ENCODE measurements at regions not wholly inside any gene's neighbourhood (a gene's known extent, or its start where the extent isn't known, plus 50 kb on each side); places are given as distances from the start of the nearest gene placed in this dataset.
"Not testable (repeated sequence)": the region's sequence is repeated elsewhere in the genome, so short reads cannot be mapped to it uniquely, and the experiment has no call there.

DNA sequence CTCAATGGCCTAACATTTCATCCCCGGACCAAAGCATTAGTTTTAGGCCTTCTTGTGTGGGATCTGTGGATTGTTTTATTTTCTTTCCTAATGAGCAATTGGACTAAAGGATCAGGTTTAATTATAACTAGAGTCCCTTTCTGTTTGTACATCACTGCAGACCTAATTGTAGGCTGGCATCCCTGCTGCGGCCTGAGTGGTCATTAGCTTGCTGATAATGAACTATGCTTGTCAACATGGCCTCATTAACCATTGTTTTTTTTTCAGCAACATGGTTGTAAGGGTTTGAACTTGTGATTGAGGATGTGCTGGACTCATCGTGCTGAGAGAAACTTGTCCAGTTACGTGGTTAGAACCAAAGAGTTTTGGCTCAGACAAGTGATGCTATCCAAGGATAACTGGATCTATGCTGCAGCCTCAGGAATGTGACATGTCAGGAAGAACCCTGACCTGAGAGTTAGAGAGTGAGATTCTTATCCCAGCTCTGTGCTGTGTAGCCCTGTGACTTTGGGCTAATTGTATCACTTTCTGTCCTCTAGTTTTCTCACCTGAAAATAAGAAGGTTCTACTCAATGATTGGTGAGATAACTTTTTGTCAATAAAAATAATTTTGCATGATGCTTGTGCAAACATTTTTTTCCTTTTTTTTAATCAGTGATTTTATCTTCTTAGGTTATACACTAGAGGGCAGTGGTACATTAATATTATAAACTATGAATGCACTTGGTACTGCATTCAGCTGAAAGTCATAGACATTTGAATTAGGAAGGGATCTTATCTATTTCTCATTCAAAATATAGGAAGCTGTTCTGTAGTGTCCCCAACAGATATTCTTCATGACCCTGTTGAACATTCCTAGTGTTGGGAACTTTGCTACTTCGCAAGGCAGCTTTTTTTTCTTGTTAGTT is 140.9 kb downstream of the RNF144B start:
- DNase-seq, result no peak

DNA sequence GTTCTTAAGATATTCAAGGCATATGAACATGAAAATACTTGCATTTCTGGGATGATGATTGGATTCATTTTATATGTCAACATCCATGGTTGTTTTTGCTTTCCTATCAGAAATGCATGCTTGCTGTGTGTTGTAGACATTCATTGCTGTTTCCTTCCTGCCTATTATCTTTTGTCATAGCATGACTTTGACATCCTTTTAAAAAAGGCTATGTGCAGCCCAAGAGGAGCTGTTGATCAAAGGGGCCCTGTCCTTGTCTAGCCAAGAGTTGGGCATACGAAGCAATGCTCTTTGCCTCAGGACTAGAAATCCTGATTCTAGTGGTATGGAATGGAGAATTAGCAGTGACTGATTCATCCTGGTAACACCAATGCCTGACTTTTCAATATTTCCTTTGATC is 143.1 kb downstream of the RNF144B start:
- no peak for DNase-seq

DNA sequence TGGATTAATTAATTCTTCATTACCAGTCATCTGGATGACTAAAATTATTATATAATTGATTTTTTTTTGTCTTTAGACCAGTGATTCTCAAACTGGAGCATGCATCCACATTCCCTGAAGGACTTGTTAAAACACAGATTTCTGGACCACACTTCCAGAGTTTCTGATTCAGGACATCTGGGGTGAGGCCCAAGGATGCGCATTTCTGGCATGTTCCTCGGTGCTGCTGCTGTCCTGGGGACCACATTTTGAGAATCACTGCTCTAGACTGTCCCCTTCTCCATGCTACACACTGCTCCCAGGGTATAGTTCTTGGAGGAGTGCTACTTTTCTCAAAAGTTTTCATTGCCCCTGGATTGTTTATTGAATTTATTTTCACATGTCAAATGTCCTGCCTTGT is 145.0 kb downstream of the RNF144B start:
- DNase-seq, result no peak

DNA sequence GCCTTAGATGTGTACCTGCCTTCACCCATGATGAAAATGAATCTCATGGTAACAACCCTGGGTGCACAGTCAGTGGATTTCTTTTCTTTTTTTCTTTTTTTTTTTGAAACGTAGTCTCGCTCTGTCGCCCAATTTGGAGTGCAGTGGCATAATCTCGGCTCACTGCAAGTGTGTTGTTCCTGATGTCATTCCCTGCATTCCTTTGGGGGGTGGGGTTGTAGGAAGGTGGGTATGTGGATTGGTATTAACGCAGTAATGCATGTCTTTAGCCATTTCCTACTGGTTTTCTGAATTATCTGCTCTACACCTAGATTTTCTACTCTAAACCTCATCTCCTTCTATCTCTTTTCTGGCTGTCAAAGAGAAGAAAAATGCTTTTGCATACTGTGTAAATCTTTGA is 146.6 kb downstream of the RNF144B start:
- no peak for DNase-seq

DNA sequence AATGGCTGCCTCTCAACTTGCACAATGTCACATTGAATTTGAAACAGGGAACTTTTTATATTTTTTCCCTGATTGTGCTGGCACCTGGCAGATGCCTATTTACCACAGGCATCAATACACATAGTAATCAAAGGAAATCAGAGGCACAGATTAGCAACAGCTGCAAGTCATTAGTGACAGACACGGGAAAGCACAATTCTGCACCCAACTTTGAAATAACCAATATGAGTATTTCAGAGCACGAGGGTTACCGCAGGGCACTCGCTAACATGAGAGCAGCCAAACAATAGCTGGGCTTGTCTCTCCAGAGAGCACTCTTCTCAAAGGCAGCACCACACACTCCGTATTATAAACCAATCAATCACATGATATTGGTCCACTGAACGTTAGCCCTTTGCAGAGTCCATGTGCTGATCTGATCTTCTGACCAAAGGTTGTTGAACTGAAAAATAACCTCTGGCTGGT is 149.5 kb downstream of the RNF144B start:
- no peak for DNase-seq

DNA sequence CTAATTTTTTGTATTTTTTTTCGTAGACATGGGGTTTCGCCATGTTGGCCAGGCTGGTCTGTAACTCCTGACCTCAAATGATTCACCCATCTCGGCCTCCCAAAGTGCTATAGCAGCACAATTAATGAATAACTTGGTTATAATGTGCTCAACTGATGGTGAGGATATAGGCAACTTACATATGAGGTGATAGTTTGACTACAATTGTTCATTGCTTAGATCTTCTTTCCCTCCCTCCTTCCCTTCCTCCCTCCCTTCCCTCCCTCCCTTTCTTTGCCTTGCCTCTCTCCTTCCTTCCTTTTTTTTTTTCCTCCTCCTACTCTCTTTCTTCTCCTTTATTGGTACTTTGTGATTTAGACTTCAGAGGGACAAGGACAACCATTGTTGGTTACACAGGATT is 151.2 kb downstream of the RNF144B start:
- DNase-seq, result no peak

DNA sequence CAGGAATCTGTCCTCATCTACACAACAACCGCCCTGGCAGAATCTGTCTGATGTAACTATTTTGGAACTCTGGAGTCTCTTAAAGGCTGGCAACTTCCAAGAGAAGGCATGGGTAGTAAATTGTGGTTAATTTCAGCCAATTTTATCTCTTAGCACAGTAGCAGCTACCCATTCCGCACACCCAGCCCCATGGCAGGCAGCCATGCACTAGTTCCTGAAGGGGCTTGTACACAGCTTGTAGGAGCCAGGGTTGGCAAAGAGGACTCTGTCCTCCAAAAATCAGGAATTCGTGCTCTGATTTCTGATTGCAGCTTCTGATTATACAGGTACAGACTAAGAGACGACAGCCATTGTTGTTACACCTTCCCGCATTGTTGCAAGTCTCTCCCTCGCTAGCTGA is 155.9 kb downstream of the RNF144B start:
- no peak for DNase-seq

DNA sequence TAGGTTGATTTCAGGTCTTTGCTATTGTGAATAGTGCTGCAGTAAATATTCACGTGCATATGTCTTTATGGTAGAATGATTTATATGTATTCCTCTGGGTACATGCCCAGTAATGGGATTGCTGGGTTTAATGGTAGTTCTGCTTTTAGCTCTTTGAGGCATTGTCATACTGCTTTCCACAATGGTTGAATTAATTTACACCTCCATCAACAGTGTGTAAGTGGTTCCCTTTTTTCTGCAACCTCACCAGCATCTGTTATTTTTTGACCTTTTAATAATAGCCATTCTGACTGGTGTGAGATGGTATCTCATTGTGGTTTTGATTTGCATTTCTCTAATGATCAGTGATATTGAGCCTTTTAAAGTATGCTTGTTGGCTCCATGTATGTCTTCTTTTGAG is 158.0 kb downstream of the RNF144B start:
- not testable (repeated sequence) for DNase-seq

DNA sequence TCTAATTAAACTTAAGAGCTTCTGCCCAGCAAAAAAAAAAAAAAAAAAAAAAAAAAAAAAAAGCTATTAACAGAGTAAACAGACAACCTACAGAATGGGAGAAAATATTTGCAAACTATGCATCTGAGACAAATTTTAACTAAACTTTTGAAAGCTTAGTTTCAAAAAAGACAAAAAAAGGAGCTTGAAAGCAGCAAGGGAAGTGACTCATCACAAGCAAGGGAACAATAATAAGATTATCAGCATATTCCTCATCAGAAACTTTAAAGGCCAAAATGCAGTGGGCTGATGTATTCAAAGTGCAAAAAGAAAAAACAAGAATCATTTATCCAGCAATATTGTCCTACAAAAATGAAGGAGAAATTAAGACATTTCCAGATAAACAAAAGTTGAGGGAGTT is 158.6 kb downstream of the RNF144B start:
- DNase-seq, result no peak

DNA sequence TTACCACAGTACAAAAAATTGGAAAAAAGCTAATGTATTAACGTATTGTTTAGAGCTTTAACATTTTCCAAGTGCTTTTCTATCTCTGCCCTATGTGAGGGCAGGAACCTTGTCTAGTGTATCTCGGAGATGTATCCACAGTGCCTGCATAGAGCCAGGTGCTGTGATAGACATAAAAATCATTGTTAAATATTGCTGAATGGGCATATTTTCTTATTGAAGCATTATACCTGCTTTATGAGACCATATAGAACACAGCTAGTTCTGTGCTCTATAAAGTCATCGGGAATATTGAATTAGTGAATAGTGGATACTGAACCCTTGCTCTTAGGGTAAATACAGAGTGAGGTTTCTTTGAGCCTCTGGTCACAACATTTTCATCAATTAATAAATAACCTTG is 163.0 kb downstream of the RNF144B start:
- DNase-seq, result no peak

DNA sequence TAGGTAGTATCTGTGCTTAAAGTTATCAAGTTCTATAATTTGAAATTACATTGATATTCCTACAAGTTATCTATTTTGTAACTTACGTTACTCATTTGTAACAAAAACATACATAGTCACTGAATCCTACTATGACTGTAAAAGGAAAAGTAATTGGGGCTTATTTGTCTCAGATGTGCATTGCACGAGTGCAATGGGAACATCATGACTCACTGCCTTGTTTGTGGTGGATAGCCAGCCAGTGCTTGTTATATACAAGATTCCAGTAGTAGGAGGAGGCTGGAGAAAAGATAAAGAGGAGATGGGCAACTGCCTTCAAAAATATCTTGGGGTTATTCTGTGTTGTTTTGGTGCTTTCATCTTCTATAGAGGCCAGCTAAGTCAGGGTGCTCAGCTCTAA is 164.1 kb downstream of the RNF144B start:
- DNase-seq, result no peak

DNA sequence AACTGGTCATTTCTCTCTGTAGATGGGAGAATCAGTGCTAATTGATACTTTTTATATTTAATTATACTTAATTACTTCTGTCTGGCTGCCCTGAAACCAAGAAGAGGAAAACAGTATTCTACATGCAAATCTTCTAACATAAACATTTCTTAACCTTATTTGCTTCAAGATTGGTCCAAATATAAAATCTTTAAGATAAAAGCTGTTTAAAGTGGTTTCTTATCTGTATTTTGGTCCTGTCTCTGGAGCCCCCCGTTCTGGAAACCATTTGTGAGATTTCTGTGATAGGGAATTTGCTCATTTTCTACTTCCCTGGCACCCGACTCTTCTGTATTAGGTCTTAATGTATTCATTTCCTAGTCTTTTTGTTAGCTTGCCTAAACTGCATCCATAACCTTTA is 168.6 kb downstream of the RNF144B start:
- DNase-seq, result no peak

DNA sequence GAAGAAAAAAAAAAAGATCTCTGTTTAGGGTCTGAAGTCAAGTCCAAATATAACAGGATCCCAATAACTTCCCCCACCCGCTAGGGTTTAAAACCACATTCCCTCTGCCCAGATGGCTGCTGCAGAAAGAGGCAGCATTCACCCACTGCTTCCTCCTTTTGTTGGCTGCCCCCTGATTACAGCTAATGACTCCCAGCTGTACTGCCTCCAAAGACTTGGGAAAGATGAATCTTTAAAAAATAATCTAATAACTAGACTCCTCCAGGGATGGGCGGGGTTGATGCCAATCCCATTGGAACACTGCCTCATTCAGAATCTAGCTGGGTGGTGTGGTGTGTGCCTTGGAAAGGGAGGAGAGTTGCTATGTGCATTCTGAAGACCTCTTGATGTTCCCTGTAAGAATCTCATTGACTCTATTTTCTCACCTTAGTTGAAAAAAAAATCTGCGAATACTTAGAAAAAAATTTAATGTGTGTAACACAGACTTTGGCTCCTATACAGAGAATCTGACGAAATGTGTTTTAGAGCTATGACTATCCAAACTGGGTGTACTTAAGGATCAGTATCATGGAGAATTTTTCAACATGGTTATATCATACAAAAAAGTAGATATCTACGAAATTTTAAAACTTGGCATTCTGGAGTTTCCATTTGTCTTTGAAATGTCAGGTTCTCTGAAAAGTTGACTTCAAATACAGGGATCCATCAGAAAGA is 174.0 kb downstream of the RNF144B start:
- DNase-seq, result no peak

DNA sequence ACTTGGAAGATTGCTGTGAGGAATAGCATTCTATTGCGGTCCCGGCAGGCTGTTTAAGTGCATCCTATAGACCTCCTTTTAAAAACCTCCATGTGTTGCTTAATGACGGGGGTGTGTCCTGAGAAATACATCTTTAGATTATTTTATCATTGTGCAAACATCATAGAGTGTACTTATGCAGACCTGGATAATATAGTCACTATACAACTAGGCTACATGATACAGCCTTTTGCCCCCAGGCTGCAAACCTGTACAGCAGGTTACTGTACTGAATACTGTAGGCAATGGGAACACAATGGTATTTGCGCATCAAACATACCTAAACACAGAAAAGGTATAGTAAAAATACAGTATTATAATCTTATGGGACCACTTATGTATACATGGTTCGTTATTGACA is 175.6 kb downstream of the RNF144B start:
- no peak for DNase-seq

DNA sequence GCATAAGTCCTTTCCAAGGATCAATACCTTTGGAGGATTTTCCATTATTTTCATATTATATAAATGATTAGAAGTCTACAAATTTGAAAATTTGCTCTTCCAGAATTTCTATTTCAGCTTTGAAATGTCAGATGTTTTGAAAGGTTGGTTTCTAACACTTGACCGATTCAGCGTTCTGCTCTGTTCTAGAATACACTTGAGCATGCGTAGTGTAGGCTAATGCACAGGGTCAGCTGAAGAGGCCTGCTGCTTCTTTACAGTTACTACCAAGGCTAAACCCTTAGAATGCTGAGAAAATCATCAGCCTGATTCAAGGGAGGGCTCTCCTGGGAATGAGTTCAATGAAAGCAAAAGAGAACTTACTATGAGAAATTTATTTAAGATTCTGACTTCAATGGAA is 177.6 kb downstream of the RNF144B start:
- DNase-seq, result no peak

DNA sequence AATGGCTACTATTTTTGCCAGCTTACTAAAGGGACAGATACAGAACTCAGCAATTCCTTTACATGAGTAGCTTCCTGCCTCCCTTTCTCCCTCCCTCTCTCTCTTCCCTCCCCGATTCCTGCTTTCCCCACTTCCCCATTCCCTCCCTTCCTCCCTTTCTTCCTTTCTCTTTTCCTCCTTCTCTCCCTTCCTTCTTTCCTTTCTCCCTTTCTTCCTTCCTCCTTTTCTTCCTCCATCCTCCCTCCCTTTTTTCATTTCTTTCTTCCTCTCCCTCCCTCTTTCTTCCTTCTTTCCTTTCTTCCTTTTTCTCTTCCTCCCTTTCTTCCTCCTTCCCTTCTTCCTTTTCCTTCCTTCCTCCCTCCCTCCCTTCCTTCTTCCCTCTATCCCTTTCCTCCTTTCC is 178.1 kb downstream of the RNF144B start:
- DNase-seq, result no peak

DNA sequence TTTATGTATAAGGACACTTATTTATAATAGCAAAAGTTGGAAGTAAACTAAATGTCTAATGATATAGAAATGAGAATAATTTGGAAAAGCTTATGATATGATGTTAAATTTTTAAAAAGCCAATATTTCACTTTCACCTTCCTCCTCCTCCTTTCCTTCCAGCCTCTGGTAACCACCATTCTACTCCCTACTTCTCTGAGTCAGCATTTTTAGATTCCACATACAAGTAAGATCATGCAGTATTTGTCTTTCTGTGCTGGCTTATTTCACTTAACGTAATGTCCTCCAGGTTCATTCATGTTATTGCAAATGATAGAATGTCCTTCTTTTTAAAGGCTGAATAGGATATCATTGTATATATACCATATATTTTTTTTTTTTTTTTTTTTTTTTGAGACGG is 180.2 kb downstream of the RNF144B start:
- no peak for DNase-seq

DNA sequence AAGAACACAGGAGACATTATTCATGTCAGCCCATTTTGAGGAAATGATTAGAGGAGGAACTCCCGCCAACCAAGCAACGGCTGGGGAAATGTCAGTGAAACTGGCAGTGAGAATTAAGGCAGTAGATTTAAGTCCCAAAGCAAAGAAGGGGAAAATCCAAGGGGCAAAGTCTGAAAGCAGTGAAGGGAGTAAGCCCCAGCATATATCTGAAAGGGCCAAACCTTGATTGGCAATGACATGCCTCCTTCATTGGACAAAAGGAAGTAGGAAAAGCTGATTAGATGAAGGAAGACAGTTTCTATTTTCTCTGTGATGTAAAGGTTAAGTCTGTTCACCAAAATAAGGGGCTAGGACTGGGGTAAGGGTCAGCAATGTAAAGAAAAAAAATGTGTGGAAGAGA is 190.3 kb downstream of the RNF144B start:
- no peak for DNase-seq

DNA sequence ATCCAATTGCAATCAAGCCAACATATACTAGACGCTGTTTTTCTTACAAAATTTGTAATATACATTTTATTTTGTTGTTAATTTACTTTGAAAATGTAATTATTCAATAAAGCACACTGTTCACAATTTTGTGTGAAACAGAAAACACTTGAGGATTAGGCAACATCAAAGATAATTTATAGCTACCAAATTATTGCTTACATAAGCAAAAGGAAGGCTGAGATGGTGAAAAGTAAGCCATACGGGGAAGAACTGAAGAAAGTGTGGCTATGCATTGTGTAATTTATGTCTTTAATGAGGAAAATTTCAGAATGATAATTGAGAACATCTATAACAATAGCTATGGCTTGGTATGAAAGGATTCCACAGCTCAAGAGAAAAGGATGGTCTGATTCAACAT is 192.0 kb downstream of the RNF144B start:
- no peak for DNase-seq

DNA sequence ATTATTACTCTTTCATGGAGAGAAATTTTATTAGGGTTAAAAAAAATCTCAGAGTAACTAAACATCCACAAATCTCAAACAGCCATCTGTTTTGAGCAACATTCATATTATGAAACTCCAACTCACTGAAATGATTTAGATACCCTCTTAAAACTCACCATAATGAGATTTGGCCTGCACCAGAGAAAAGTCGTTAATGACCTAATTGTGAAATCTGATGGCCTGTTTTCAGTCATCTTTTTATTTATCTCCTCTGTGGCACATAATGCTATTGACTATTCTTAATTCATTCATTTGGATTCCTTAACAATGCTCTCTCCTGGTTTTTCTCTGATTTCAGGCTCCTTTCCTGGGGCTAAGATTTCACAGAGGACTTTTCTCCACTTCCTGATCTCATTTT is 192.7 kb downstream of the RNF144B start:
- no peak for DNase-seq

DNA sequence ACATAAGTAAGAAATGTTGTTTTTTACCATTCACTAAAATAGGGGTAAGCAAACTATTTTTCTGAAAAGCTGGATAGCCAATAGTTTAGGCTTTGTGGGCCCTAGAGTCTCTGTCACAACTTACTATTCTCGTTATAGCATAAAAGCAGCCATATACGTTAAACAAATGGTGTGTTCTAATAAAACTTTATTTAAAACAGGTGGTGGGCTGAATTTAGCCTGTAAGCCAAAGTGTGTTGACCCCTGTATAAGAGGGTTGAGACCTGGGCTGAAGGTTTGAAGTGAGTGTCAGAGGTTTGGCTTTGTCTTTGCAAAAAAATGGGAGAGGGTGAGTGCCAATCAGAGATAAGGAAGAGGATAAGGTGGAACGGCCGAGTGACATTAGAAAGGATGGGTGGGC is 197.2 kb downstream of the RNF144B start:
- no peak for DNase-seq

DNA sequence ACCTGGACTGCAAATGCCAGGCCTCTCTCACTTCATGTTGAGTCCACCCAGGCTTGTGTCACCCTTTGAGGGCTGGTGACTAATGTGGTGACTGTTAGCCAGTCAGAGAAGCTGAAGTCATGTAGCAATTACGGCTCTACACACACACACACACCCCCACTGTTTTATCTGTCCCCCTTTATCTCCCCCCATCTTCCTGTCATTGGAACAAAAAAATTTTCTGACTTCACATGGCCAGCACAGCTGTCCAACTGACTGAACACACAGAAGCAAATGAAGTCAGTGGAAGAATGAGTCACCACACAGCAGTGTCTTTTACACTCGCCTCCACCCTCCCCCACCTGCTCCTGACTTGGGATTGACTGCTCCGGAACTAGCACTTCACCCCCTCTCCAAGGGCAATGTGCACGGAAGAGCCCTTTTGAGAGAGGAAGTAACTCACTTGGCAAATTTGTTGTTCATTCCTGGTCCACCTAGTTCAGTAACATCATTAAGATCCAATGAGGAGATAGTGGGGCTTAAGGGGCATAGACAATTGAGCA is 198.0 kb downstream of the RNF144B start:
- DNase-seq, result no peak

DNA sequence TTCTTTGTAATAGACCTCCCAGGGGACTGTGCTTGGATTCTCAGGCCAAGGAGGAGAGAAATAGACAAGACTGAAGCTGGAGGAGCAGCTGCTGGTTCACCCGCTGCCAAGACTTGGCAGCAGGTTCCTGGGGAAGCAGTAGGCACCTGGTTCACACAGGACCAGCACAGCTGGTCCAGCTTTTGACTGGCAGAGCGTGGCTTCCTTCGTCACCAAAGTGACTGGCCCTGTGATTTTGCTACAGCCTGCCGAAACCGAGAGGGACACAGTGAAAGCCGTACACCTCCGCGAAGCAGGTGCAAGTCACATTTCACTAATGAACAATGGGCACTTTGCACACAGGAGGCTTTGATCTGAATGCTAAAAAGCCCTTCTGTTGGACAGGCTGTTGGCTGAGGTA is 199.0 kb downstream of the RNF144B start:
- DNase-seq, result no peak
